Small intestine (tissue), 7 donors: ENCODE measurements at regions not wholly inside any gene's neighbourhood (a gene's known extent, or its start where the extent isn't known, plus 50 kb on each side); places are given as distances from the start of the nearest gene placed in this dataset.
"Not testable (repeated sequence)": the region's sequence is repeated elsewhere in the genome, so short reads cannot be mapped to it uniquely, and the experiment has no call there.

ENCODE experiments used
- DNase-seq, 2 donors: peaks; one replicate each; pipeline versions ENCODE4 v3.0.0 to v3.0.0-alpha.2; 2013
- FAIRE-seq: peaks from 2 replicates; lab custom pipeline; 2012; peaks lifted over from hg19 to GRCh38; lab: Jason Lieb, UNC
- H3K27ac ChIP-seq, 3 donors: one replicate each; pipeline ENCODE4 v1.5.1; 2013; ENCODE audit warnings: low read length in 2 of 3, mild to moderate bottlenecking in 2 of 3, control low read depth in 1 of 3, inconsistent platforms in 1 of 3, low read depth in 1 of 3, moderate library complexity in 1 of 3
- H3K27me3 ChIP-seq, 3 donors: one replicate each; pipeline ENCODE4 v1.6.1; 2013; ENCODE audit warnings: low read length in 3 of 3, inconsistent platforms in 1 of 3; ENCODE audit not compliant: control insufficient read depth in 3 of 3, insufficient read depth in 3 of 3
- H3K36me3 ChIP-seq, 3 donors: one replicate each; pipeline ENCODE4 v1.6.1; 2013; ENCODE audit warnings: low read length in 3 of 3, inconsistent platforms in 1 of 3, low read depth in 1 of 3, mild to moderate bottlenecking in 1 of 3, moderate library complexity in 1 of 3; ENCODE audit not compliant: control insufficient read depth in 3 of 3, insufficient read depth in 2 of 3
- H3K4me1 ChIP-seq, 3 donors: one replicate each; pipeline ENCODE4 v1.6.1; 2013; ENCODE audit warnings: low read length in 2 of 3, inconsistent platforms in 1 of 3, low read depth in 1 of 3, mild to moderate bottlenecking in 1 of 3, moderate library complexity in 1 of 3; ENCODE audit not compliant: control insufficient read depth in 3 of 3, insufficient read depth in 2 of 3
- H3K4me3 ChIP-seq, 3 donors: one replicate each; pipeline ENCODE4 v1.5.1; 2013; ENCODE audit warnings: low read length in 3 of 3, control low read depth in 1 of 3, inconsistent platforms in 1 of 3, low read depth in 1 of 3, mild to moderate bottlenecking in 1 of 3, moderate library complexity in 1 of 3
- H3K9me3 ChIP-seq, 2 donors: one replicate each; pipeline ENCODE4 v1.6.1; 2013; ENCODE audit warnings: low read depth in 1 of 2, low read length in 1 of 2; ENCODE audit not compliant: control insufficient read depth in 2 of 2, insufficient read depth in 1 of 2
- WGBS, 3 donors: extraction: QIAGEN DNeasy Blood & Tissue Kit; methylation state at CpG; one replicate each; pipeline ENCODE4 v1.1.7; 2013; 5-methylcytosine and 5-hydroxymethylcytosine counted together
- donor health status: healthy with polysubstance abuse.
- donor health status: control.
- donor health status: control.
- donor health status: Bipolar disorder and iron deficiency.
- donor health status: healthy.

- H3K27me3 ChIP-seq: no peaks in the 10 kb centered on the region
- no peak for DNase-seq
- H3K27ac ChIP-seq: no peak overlapping the region
- peaks cover 0 to 2% of the 10 kb centered on the region in 2 donors for H3K9me3 ChIP-seq
- H3K4me3 ChIP-seq: no peak overlapping the region
- 61 to 71% (median 69%) methylated on average over 4 of the region's 4 CpGs for WGBS, 3 donors
- no peaks in the 10 kb centered on the region for H3K36me3 ChIP-seq
- no peak for FAIRE-seq
- no peaks in the 10 kb centered on the region for H3K4me1 ChIP-seq
Measured at GRCh38 chr14:83885837-83886293, 1644.1 kb upstream of the FLRT2 start.

DNA sequence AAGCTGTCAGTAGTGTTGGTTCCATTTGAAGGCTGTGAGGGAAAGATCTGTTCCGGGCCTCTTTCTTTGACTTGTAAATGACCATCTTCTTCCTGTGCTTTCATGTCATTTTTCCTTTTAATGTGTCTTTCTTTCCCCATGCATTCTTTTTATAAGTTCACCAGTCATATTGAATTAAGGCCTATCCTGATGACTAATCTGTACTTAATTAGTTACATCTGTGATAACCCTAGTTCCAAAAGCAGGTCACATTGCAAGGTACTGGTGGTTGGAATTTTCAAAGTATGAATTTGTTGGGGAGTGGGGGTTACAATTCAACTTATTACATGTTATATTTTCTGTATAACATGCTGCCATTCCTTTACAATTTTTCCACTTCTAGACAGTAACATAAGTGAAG lies 1642.1 kb upstream of the FLRT2 start:
- Histone ChIP-seq H3K27ac (no peak overlapping the region), H3K27me3 (no peaks in the 10 kb centered on the region), H3K36me3 (no peaks in the 10 kb centered on the region), H3K9me3 (no peaks in the 10 kb centered on the region), H3K4me1 (no peaks in the 10 kb centered on the region), H3K4me3 (no peak overlapping the region)
- no peak for FAIRE-seq
- no peak for DNase-seq
- WGBS, 3 donors: 72 to 84% (median 81%) methylated on average over 1 of the region's 1 CpG

DNA sequence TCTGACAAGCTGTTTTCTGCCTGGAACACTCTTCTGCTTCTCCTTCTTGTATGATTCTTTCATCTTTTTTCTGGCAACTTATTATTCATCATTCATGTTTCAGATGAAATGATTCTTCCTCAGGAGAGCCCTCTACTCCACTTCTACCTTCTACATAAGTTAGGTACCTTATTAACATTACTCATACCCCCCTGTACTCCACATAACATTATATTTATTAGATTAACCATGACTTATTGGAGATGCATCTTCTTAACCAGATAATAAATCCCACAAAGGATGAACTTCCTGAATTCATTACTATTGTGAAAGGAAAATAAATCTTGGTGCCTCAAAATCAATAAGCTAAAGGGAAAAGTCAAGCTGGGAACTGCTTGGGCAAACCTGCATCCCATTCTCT lies 1636.5 kb upstream of the FLRT2 start:
- no peak for DNase-seq
- Histone ChIP-seq H3K4me1 (no peaks in the 10 kb centered on the region), H3K36me3 (no peaks in the 10 kb centered on the region), H3K27me3 (no peaks in the 10 kb centered on the region), H3K27ac (no peak overlapping the region), H3K4me3 (no peak overlapping the region), H3K9me3 (no peaks in the 10 kb centered on the region)
- FAIRE-seq: no peak

DNA sequence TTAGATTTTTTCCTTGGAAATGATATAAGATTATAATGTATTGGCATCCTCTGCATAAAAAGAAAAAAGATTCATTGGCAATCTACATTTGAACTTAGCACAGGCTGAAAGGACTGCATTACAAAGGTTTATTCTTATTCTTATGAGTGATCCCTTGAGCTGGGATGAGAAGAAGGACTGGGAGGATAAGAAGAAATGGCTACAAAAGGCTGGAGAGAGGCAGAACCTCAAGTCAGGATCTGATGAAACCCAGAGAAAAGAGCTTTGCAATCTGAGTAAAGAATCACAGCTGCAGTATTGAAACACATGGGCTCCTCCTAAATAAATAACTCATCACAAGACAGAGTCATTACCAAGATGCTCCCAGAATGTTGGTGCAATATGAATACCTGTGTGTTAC lies 1635.4 kb upstream of the FLRT2 start:
- H3K4me1 ChIP-seq: no peaks in the 10 kb centered on the region
- no peaks in the 10 kb centered on the region for H3K27me3 ChIP-seq
- H3K36me3 ChIP-seq: no peaks in the 10 kb centered on the region
- no peaks in the 10 kb centered on the region for H3K9me3 ChIP-seq
- no peak for DNase-seq
- H3K4me3 ChIP-seq: no peak overlapping the region
- no peak for FAIRE-seq
- no peak overlapping the region for H3K27ac ChIP-seq

- DNase-seq, H3K36me3 ChIP-seq, H3K27me3 ChIP-seq, FAIRE-seq, H3K4me1 ChIP-seq, H3K27ac ChIP-seq, H3K9me3 ChIP-seq, H3K4me3 ChIP-seq: not testable (repeated sequence)
- WGBS, 3 donors: 31 to 52% (median 46%) methylated on average over 2 of the region's 2 CpGs
Measured at GRCh38 chr14:83898558-83898957, 1631.4 kb upstream of the FLRT2 start.

GRCh38 chr14:83899706-83900105 lies 1630.2 kb upstream of the FLRT2 start:
- 83 to 89% (median 88%) methylated on average over 3 of the region's 3 CpGs for WGBS, 3 donors
- Histone ChIP-seq H3K4me1 (no peaks in the 10 kb centered on the region), H3K4me3 (no peak overlapping the region), H3K9me3 (no peaks in the 10 kb centered on the region), H3K36me3 (no peaks in the 10 kb centered on the region), H3K27ac (no peak overlapping the region), H3K27me3 (no peaks in the 10 kb centered on the region)
- DNase-seq (no peak), FAIRE-seq (no peak)

- Histone ChIP-seq H3K4me3 (no peak overlapping the region), H3K4me1 (no peaks in the 10 kb centered on the region), H3K27ac (no peak overlapping the region), H3K9me3 (no peaks in the 10 kb centered on the region), H3K27me3 (no peaks in the 10 kb centered on the region), H3K36me3 (no peaks in the 10 kb centered on the region)
- WGBS, 3 donors: 56 to 76% (median 58%) methylated on average over 1 of the region's 1 CpG
- FAIRE-seq (no peak), DNase-seq (no peak)
Measured at GRCh38 chr14:83905157-83905556, 1624.8 kb upstream of the FLRT2 start.

GRCh38 chr14:83908419-83908818 lies 1621.5 kb upstream of the FLRT2 start:
- DNase-seq (no peak), FAIRE-seq (no peak)
- Histone ChIP-seq H3K4me3 (no peak overlapping the region), H3K9me3 (no peaks in the 10 kb centered on the region), H3K27me3 (no peaks in the 10 kb centered on the region), H3K27ac (no peak overlapping the region), H3K4me1 (no peaks in the 10 kb centered on the region), H3K36me3 (no peaks in the 10 kb centered on the region)
- WGBS, 3 donors: 67 to 84% (median 74%) methylated on average over 3 of the region's 3 CpGs

- H3K36me3 ChIP-seq: no peaks in the 10 kb centered on the region
- DNase-seq (no peak), FAIRE-seq (no peak)
- no peak overlapping the region for H3K4me3 ChIP-seq
- H3K9me3 ChIP-seq: peaks cover 0 to 2% of the 10 kb centered on the region in 2 donors
- no peak overlapping the region for H3K27ac ChIP-seq
- 71 to 98% (median 94%) methylated on average over 1 of the region's 1 CpG for WGBS, 3 donors
- no peaks in the 10 kb centered on the region for H3K4me1 ChIP-seq
- no peaks in the 10 kb centered on the region for H3K27me3 ChIP-seq
Measured at GRCh38 chr14:83909507-83909906, 1620.4 kb upstream of the FLRT2 start.
